Neural crest cell (in vitro differentiated cells): ENCODE measurements at regions not wholly inside any gene's neighbourhood (a gene's known extent, or its start where the extent isn't known, plus 50 kb on each side); places are given as distances from the start of the nearest gene placed in this dataset.

Experiments
- DNase-seq: peaks from one replicate; pipeline ENCODE4 v3.0.0; 2021; ENCODE audit warnings: low read depth, mixed read lengths, low spot score
- H3K27ac Mint-ChIP-seq: one replicate; pipeline ENCODE4 v1.8.0; 2021; ENCODE audit warnings: mild to moderate bottlenecking, mixed read lengths; ENCODE audit not compliant: unreplicated experiment
- H3K27me3 Mint-ChIP-seq: 2 replicates; pipeline ENCODE4 v1.8.0; 2021; ENCODE audit warnings: low read depth, mild to moderate bottlenecking, mixed read lengths
- H3K36me3 Mint-ChIP-seq: 2 replicates; pipeline ENCODE4 v1.8.0; 2021; ENCODE audit warnings: low read depth, mild to moderate bottlenecking, mixed read lengths
- H3K4me1 Mint-ChIP-seq: 2 replicates; pipeline ENCODE4 v1.8.0; 2021; ENCODE audit warnings: mixed read lengths
- H3K4me3 Mint-ChIP-seq: one replicate; pipeline ENCODE4 v1.8.0; 2021; ENCODE audit warnings: mild to moderate bottlenecking, mixed read lengths
- H3K9me3 Mint-ChIP-seq: 2 replicates; pipeline ENCODE4 v1.8.0; 2021; ENCODE audit warnings: mixed read lengths
- TF ChIP-seq, protein P1 (sequence below): fragments of 200-600 bp; sonication (generic); conservative IDR thresholded peaks from 2 replicates; pipeline ENCODE4 v1.5.0; 2021; ENCODE audit warnings: antibody characterized with exemption, mild to moderate bottlenecking

DNA sequence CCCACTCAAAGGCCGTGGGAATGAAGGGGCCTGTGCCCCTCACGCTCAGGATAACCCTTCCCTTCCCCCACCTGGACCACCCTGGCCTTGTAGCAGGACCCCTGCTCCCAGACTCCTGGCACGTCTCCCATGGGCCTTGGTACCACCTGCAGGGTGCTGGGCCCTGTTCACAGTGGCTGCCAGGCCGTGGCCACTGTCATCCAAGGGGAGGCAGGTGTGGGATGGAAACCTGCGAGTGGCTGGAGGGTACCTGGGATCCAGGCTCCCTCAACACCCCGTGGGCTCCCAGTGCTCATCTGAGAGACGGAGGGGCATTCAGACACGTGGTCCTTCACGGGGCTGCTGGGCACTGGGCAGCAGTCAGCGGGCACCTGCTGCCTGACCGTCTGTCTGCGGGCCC is 75.6 kb upstream of the CIBAR2 start:
- no peaks in the 10 kb centered on the region for H3K27me3 Mint-ChIP-seq
- H3K4me3 Mint-ChIP-seq = no peak overlapping the region
- no peak overlapping the region for H3K27ac Mint-ChIP-seq
- TF ChIP-seq, protein P1, sequence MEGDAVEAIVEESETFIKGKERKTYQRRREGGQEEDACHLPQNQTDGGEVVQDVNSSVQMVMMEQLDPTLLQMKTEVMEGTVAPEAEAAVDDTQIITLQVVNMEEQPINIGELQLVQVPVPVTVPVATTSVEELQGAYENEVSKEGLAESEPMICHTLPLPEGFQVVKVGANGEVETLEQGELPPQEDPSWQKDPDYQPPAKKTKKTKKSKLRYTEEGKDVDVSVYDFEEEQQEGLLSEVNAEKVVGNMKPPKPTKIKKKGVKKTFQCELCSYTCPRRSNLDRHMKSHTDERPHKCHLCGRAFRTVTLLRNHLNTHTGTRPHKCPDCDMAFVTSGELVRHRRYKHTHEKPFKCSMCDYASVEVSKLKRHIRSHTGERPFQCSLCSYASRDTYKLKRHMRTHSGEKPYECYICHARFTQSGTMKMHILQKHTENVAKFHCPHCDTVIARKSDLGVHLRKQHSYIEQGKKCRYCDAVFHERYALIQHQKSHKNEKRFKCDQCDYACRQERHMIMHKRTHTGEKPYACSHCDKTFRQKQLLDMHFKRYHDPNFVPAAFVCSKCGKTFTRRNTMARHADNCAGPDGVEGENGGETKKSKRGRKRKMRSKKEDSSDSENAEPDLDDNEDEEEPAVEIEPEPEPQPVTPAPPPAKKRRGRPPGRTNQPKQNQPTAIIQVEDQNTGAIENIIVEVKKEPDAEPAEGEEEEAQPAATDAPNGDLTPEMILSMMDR = no peak
- H3K9me3 Mint-ChIP-seq = peaks cover 5% of the 10 kb centered on the region
- no peak for DNase-seq
- H3K36me3 Mint-ChIP-seq = peaks cover 19% of the 10 kb centered on the region
- H3K4me1 Mint-ChIP-seq = peaks cover 10% of the 10 kb centered on the region

DNA sequence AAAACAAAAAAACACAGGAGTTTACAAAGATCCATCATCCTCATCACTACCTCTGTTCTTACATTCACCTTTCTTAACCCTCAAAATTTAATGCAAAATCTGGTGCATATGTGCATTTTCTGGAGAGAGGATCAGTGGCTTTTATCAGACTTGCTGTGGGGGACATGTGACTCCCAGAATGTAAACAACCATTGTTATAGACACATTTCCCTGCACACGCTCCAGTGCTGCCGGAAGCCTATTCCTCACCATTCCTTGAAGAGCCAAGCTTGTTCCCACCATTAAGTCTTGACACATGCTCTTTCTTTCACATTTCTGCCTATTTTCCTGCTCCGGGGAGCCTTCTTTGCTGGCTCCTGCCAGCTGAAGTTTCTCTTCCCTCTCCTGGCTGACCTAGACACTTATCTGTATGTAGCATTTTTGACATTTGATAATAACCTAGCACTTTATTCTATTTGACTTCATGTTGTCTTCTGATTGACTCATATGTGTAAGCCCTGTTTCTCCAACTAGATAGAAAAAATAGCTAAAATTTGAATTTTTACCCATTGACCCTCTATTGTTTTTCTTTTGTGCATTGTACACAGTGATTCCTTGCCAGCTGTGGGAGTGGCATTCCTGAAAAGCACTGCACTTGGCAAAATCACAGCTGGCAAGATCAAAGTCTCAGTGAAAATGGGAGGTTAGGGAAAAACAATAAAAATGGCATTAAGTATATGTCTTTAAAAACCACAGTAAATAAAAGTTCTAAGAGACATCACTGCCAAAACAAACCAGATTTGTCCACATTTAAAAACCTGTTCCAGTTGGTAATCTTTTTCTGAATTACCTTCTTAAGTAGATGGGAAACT is 76.8 kb upstream of the CIBAR2 start:
- Mint-ChIP-seq H3K36me3 (peaks cover 13% of the 10 kb centered on the region), H3K27ac (no peak overlapping the region), H3K27me3 (no peaks in the 10 kb centered on the region), H3K9me3 (peaks cover 5% of the 10 kb centered on the region), H3K4me3 (no peak overlapping the region), H3K4me1 (peaks cover 15% of the 10 kb centered on the region)
- TF ChIP-seq, protein P1 = no peak
- DNase-seq = no peak

DNA sequence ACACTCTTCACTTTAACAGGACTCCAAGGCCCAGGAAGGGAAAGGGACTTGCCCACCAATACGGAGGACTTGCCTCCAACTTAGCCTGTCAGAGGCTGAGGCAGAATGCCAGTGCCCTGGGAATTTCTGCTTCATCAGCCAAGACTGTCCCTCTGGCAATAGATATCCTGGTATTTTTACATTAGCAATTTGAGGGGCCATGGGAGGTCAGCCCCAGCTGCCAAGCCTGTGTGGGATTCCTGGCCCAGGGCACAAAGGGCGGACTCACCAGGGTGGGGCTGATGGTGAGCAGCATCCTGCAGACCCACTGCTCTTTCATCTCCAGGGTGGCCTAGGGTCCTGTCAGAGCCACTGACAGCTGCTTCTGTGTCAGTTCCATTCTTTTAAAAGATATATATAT is 78.3 kb upstream of the CIBAR2 start:
- Mint-ChIP-seq H3K4me1 (peaks cover 31% of the 10 kb centered on the region), H3K36me3 (peaks cover 3% of the 10 kb centered on the region), H3K9me3 (no peaks in the 10 kb centered on the region), H3K27ac (no peak overlapping the region), H3K27me3 (no peaks in the 10 kb centered on the region), H3K4me3 (no peak overlapping the region)
- DNase-seq = no peak
- TF ChIP-seq, protein P1 = no peak

DNA sequence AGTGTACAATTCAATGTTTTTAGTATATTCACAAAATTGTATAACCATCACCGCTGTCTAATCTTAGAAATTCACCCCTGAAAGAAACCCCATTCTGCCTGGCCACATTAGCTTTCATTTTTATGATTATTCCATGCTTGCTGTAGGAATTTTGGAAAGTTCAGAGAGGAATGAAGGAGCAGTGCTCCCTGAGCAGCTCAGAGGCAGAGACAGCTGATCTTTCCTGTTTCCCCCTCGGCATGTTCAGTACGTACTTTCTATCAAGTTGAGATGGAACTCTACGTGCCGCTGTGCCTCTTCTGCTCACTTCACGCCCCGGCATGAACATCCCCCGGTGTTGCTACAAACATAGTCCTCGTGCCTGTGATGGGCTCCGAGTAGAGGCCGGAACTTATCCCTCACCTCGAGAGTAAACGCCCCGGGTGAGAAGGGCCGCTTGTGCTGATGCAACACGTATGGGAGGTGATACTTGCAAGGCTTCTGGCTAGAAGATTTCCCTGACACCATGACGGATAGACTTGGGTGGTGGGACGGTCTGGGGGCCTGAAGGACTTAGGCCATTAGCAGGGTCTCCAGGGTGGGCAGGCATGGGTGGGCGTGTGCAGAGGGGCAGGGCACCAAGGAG is 79.2 kb upstream of the CIBAR2 start:
- Mint-ChIP-seq H3K36me3 (peaks cover 3% of the 10 kb centered on the region), H3K27ac (no peak overlapping the region), H3K4me1 (peaks cover 40% of the 10 kb centered on the region), H3K4me3 (no peak overlapping the region), H3K27me3 (peaks cover 2% of the 10 kb centered on the region), H3K9me3 (no peaks in the 10 kb centered on the region)
- DNase-seq = no peak
- TF ChIP-seq, protein P1 = no peak

DNA sequence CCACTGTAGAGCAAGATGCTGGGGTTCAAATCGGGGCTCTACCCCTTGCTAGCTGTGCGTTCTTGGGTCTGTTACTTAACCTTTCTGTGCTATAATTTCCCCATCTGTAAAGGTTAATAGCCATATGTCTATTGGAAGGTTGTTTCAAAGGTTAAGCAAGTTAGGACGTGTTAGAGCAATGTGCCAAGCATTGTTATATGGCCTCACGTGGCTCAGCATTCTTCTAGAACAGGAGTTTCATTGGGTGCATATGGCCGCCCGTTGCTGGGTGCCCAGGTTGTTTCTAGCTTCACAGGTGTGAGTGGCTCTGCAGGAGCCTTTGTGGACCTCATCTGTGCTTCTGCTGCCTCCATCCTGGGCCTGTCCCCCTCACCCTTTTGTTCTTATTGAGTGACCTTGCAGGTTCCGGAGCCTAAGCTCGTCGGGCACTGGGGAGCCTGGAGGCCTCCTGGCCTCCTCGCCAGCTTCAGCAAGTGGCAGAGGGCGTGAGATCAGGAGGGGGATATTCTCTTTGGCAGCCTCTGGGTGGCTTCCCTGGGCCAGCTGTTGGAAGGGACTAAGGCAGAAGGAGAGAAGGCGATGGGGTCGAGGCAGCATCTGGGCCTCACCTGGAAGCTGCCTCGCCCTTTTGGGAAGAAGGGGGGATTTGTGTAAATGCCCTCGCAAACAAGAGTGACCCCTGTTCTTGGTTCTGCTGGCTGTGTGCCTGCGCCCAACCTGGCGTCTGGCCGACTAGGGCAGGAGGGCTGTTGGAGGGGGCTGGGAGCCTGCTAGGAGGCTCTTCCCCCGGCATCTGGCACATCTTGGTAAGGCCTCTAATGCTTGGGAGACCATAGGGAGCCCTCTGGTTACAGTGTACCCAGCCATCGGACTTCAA is 80.2 kb upstream of the CIBAR2 start:
- no peak for DNase-seq
- H3K9me3 Mint-ChIP-seq = no peaks in the 10 kb centered on the region
- H3K4me1 Mint-ChIP-seq = peaks cover 48% of the 10 kb centered on the region
- no peak overlapping the region for H3K27ac Mint-ChIP-seq
- peaks cover 2% of the 10 kb centered on the region for H3K27me3 Mint-ChIP-seq
- no peak overlapping the region for H3K4me3 Mint-ChIP-seq
- TF ChIP-seq, protein P1 = no peak
- H3K36me3 Mint-ChIP-seq = peaks cover 3% of the 10 kb centered on the region
